ENCODE measurements at regions not wholly inside any gene's neighbourhood (a gene's known extent, or its start where the extent isn't known, plus 50 kb on each side); places are given as distances from the start of the nearest gene placed in this dataset.

DNA sequence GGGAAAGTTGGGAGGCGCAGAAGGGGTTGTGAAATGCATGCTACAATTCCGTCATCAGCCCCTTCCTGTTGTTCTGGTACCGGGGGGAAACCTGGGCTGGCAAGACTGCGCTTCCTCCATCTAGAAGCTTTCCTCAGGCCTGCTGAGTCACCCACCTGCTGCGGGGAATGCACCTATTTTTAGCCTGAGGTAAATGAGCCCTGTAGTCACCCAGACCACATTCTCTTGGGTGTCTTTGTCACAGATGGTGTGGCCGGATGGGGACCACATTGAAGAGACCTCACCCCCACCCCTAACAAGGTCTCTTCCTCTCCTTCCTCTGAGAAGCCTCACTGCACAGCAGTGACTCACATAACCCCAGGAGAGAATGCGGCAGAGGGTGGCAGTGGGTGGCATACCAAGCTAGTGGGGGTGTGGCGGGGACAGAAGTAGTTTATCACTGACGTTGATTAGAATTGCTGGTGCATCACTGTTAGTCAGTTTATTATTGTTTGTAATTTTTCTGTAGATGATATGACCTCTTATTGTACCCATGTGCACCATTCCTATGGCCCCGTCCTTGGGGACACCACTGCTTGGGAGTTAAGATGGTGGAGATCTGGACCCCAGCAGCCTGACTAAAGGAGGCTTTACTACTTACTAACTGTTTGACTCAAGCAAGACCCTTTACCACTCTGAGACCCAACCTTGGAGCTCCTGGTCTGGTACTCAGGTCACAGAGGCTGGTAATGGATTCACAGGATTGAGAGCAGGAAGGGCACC is 83.0 kb upstream of the DUSP5 start:
- DNase-seq (ENCODE audit: low read depth): peak; percentile 91

DNA sequence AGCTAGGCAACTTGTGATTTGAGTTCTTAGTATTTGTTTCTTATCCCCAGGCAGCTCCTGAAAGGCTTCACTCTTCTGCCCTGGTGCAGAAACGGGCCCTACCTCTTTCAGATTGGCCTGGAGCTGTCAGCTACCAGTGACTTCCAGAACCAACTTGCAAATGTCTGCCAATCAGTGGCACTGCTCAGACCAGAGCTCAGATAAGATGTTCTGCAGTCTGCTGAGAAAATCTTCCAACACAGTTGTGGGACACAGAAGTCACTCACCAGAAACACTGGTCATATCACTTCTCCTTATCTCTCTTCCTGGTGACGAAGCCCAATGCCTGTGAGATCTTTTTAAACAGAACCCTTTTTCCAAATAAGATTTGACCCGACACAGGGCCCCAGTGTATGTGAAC is 81.9 kb upstream of the DUSP5 start:
- no peak for DNase-seq (ENCODE audit: low read depth)

DNA sequence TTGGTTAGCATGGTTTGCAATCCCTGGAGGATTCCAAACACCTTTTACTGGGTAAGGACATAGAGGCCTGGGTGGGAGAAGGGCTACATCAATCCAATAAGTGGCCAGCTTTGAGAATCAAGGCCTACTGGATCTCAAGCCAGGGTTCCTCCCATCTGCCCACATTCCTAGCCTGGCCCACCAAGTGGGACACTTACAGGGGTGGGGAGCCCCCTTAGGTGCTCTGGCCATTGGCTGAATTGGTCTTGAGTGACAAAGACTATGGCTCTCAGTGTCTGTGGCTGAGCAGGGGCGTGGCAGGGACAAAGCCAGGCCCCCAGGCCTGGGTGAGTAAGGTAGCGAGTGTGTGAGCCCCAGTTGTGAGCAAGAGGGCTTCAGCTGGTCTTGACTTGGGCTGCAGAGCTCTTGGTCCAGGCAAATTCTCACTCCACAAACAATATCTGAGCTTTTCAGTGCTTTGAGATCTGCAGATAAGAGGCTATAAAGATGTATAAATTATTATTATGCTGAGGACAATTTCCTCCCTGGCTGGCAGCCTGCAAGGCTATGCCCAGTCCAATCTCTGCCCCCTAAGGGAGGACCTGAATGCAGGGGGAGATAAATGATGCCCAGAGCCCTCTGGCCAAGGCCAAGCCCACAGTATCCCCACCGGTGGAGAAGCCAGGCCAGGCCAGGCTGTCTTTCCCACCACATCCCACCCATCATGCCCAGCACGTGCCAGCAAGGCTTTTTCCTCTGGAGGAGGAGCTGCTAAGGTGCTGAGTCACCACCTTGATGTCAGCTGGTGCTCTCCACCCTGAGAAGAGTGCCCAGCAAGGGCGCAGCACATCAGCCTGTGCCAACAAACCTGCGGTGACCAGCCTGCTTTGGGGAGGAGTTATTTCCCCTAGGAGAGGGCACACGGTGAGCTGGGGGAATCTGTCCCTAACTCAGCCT is 80.7 kb upstream of the DUSP5 start:
- no peak for DNase-seq (ENCODE audit: low read depth)

- no peak for DNase-seq (ENCODE audit: low read depth)
These were observed 79.5 kb upstream of the DUSP5 start for GRCh38 chr10:110418218-110418617.

- DNase-seq (ENCODE audit: low read depth): no peak
These were observed 78.4 kb upstream of the DUSP5 start for GRCh38 chr10:110419265-110419664.

GRCh38 chr10:110420401-110421193 is 77.1 kb upstream of the DUSP5 start:
- DNase-seq (ENCODE audit: low read depth): no peak

GRCh38 chr10:110421512-110422138 is 76.1 kb upstream of the DUSP5 start:
- DNase-seq (ENCODE audit: low read depth): no peak

- no peak for DNase-seq (ENCODE audit: low read depth)
These were observed 75.2 kb upstream of the DUSP5 start for GRCh38 chr10:110422548-110422947.

DNA sequence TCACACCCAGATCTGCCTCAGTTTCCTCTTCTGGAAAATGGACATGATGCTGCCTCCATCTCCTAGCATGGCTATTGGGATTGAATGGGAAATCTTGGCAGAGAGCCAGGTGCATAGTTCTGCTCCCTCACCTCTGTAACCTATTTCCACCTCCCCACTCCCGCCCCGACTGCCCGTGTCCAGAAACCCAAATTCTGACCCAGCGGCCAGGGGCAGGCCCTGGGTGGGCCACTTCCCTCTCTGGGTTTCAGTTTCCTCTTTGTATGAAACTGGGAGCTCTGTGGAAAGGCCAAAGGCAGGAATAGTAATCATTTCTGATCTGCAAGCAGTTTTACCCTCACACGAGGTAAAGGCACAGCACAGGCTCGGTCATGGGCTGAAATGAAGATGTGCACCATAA is 74.1 kb upstream of the DUSP5 start:
- no peak for DNase-seq (ENCODE audit: low read depth)

DNA sequence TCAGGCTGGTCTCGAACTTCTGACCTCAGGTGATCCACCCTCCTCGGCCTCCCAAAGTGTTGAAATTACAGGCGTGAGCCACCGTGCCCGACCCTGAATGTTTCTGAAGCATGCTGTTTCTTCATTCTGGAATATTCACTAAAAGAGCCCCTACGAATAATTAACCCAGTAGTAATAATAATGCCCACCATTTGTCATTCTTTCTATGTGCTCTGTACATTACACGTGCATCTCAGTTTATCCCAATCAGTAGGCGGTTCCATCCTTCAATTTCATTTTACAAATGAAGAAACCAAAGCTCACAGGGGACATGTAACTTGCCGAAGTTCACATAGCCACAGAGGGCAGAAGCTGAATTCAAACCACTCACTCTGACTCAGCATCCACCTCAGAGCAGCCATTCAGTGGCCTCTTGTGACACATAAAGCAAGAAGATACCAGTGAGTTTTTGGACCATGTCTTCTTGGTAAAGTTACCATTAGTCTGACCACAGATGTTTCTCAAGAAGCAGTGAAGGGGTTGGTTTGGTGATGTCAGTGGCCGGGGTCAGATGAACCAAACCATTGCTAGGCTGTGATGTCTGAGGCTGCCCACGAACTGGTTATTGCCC is 71.9 kb upstream of the DUSP5 start:
- DNase-seq (ENCODE audit: low read depth): peak; percentile 25

DNA sequence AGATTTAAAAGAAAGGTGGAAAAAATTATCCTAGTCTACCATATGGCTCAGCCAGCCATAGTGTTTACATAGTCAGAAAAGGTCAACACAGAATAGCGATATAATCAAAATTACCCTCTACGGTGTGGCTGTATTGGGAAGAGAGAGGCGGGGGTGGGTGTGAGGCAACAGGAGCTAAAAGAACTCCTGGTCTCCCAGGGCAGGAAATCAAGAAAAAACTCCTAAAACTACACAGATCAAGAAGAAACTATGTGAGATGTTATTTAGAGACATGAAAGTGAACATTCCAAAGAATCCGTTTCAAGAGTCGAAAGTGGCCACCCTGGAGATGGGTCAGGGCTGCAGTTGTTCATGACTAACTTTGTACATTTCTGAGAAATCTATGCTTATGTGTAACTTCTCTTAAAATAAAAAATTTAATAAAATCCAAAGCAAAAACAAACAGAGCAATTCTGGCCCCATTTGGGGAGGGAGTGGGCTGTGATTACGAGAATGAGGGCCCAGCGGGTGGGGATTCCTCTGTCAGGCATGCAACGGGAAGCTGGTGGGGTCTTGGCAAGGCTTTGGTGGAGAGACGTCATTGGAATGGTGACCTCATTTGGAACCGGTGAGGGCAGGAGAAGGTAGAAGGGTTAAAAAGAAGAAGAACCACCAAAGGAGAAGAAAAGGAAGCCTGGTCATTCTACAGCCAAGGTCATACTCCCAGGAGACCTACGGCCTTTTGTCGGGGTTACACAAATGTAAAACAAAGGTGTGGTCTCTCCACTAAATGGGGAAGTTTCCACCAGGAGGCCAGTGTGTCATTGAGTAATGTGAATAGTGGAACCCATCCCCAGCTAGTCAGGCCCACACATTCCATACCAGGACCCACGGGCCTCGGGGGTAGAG is 71.2 kb upstream of the DUSP5 start:
- no peak for DNase-seq (ENCODE audit: low read depth)

DNA sequence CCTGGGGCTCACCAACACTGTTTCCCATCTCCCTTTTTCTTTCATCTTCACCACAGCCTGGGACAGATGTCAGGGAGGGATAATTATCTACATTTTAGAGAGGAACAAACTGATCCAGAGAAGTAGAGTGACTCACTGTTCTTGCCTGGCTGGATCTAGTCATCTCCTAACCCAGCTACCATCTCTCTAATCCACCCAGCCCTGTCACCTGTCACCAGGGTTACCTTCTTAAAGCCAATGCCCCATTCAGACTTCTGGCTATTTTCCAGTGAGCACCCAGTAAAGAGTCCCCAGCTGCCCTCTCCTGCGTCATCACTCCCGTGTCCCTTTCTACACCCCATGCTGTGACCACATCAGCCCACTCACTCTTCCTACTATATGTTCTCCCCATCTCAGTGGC is 68.4 kb upstream of the DUSP5 start:
- no peak for DNase-seq (ENCODE audit: low read depth)

GRCh38 chr10:110430340-110431273 is 67.1 kb upstream of the DUSP5 start:
- no peak for DNase-seq (ENCODE audit: low read depth)

- DNase-seq (ENCODE audit: low read depth): no peak
These were observed 66.0 kb upstream of the DUSP5 start for GRCh38 chr10:110431659-110432058.

GRCh38 chr10:110432084-110432483 is 65.6 kb upstream of the DUSP5 start:
- DNase-seq (ENCODE audit: low read depth): no peak

DNA sequence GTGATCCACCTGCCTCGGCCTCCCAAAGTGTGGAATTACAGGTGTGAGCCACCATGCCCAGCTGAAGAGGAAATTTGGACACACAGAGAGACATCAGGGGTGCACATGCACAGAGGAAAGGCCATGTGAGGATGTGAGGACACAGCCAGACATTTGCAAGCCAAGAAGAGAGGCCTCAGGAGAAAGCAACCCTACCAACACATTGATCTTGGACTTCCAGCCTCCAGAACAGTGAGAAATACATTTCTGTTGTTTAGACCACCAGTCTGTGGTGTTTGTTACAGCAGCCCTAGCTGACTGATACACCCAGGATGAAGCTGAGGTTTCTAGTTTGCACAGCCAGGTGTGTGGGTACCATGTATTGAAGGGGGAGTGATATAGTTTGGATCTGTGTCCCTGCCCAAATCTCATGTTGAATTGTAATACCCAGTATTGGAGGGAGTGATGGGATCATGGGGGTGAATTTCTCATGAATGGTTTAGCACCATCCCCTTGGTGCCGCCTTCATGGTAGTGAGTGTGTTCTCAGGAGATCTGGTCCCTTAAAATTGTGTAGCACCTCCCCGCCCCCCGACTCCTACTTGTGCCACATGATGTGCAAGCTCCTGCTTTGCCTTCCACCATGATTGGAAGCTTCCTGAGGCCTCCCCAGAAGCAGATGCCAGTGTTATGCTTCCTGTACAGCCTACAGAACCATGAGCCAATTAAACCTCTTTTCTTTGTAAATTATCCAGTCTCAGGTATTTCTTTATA is 64.7 kb upstream of the DUSP5 start:
- DNase-seq (ENCODE audit: low read depth): no peak

DNA sequence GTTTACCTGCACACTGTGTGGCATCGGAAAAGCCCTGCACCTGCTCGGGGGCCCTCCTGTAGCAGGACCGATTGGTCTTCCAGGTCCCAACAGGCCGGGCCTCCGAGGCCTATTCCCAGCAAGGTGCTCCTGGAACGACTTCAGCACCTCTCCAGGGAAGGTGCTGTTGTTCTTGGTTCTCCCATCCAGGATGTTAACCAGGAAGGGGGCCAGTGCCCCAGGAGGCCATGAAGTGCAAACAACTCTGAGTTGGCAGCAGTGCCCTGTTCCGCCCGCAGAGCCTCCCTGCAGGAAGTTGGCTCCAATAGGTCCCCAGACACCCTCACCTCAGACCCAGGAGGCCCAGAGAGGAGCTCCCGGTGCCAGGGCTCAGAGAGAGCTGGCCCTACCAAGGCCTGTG is 64.0 kb upstream of the DUSP5 start:
- no peak for DNase-seq (ENCODE audit: low read depth)

DNA sequence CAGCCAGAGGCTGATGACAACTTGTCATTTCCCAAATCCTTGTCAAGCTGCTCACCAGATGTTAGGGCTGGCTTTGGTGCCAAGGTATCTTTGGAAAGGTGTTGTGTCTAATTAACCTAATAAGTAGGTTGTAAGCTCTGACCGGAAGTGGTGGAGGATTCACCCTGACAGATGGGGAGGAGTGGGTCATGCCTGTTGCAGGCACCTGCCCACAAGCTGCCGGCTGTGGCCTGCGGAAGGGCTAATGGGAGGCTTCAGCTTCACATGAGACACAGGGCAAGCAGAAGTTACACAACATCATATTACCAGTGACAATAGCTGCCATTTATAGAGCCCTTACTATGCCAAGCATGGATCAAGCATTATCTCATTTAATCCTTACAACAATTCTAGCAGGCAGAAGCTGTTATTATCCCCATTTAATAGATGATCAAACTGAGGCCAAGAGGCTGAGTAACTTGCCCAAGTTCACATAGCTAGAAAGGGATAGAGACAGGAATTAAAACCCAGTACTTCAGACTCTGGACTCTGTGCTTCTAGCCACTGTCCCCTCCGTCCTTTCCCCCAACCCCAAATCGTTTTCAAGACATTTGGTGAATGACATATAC is 63.1 kb upstream of the DUSP5 start:
- DNase-seq (ENCODE audit: low read depth): no peak
